Gastroesophageal sphincter (tissue), 3 donors: ENCODE measurements at regions not wholly inside any gene's neighbourhood (a gene's known extent, or its start where the extent isn't known, plus 50 kb on each side); places are given as distances from the start of the nearest gene placed in this dataset.

Experiments
- EP300 ChIP-seq: sonication (generic); formaldehyde crosslinking; IDR thresholded peaks from one replicate; pipeline ENCODE4 v1.6.1; 2017; ENCODE audit warnings: antibody characterized with exemption, mild to moderate bottlenecking
- POLR2A ChIP-seq, 2 donors: fragments of 450-650 bp; IDR thresholded peaks; one replicate each; pipeline ENCODE4 v1.6.1; 2017; ENCODE audit warnings: antibody characterized with exemption in 2 of 2, mild to moderate bottlenecking in 2 of 2, moderate library complexity in 1 of 2
- POLR2AphosphoS5 ChIP-seq: sonication (generic); formaldehyde crosslinking; IDR thresholded peaks from one replicate; pipeline ENCODE4 v1.6.1; 2017; ENCODE audit warnings: antibody characterized with exemption
- TF ChIP-seq, protein P1 (sequence below), 4 experiments: fragments of 200-600 bp in 2 of 4; fragments of 450-650 bp in 2 of 4; sonication (generic) in 1 of 4; IDR thresholded peaks; one replicate each; pipeline ENCODE4 v1.5.1; 2017 to 2019; ENCODE audit warnings: antibody characterized with exemption in 4 of 4, mild to moderate bottlenecking in 2 of 4, moderate library complexity in 2 of 4

DNA sequence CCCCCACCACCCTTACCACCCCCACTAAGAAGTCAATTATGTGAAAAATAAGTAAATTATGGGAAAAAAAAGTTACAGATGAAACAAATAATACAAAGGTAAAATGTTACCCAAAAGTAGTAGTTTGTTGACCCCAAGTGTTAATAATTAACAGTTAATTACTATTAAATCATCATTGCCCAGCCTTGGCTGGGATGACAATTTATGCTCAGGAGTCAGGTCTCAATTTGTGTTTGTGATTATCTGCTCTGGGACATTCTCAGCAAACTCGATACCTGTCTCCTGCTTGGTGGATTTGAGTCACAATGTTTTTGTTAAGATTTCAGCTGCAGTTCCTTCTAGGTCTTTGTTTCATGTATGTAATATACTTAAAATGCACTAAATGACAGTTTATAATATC, 172.3 kb upstream of the IRX3 start:
- TF ChIP-seq, protein P1, sequence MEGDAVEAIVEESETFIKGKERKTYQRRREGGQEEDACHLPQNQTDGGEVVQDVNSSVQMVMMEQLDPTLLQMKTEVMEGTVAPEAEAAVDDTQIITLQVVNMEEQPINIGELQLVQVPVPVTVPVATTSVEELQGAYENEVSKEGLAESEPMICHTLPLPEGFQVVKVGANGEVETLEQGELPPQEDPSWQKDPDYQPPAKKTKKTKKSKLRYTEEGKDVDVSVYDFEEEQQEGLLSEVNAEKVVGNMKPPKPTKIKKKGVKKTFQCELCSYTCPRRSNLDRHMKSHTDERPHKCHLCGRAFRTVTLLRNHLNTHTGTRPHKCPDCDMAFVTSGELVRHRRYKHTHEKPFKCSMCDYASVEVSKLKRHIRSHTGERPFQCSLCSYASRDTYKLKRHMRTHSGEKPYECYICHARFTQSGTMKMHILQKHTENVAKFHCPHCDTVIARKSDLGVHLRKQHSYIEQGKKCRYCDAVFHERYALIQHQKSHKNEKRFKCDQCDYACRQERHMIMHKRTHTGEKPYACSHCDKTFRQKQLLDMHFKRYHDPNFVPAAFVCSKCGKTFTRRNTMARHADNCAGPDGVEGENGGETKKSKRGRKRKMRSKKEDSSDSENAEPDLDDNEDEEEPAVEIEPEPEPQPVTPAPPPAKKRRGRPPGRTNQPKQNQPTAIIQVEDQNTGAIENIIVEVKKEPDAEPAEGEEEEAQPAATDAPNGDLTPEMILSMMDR (IDR thresholded peaks at IDR 0.05): no peak
- no peak for TF ChIP-seq POLR2AphosphoS5
- TF ChIP-seq POLR2A (IDR thresholded peaks at IDR 0.05): no peak
- TF ChIP-seq EP300: no peak
